HG03565 (cell line): ENCODE measurements at regions not wholly inside any gene's neighbourhood (a gene's known extent, or its start where the extent isn't known, plus 50 kb on each side); places are given as distances from the start of the nearest gene placed in this dataset.

ENCODE experiments used
- ATAC-seq: cut with Tn5 transposase; IDR thresholded peaks from one replicate; pipeline ENCODE4 v1.9.1; 2021; ENCODE audit warnings: mild to moderate bottlenecking, moderate library complexity; ENCODE audit not compliant: unreplicated experiment

- no peak for ATAC-seq
Measured at GRCh38 chr3:111244760-111245159, 173.1 kb downstream of the NECTIN3 start.

- ATAC-seq: no peak
Measured at GRCh38 chr3:111246967-111247760, 175.5 kb downstream of the NECTIN3 start.

- ATAC-seq: no peak
Measured at GRCh38 chr3:111248406-111248805, 176.8 kb downstream of the NECTIN3 start.

GRCh38 chr3:111249421-111249820, 177.8 kb downstream of the NECTIN3 start:
- no peak for ATAC-seq

GRCh38 chr3:111252779-111253178, 181.2 kb downstream of the NECTIN3 start:
- peak; percentile 58 for ATAC-seq

GRCh38 chr3:111253733-111254132, 182.1 kb downstream of the NECTIN3 start:
- no peak for ATAC-seq

- peak; percentile 84 for ATAC-seq
Measured at GRCh38 chr3:111260878-111261277, 189.3 kb downstream of the NECTIN3 start.

GRCh38 chr3:111269777-111270176, 198.2 kb downstream of the NECTIN3 start:
- ATAC-seq: no peak

- ATAC-seq: no peak
Measured at GRCh38 chr3:111277226-111277625, 205.6 kb downstream of the NECTIN3 start.

- no peak for ATAC-seq
Measured at GRCh38 chr3:111278959-111279358, 207.3 kb downstream of the NECTIN3 start.

GRCh38 chr3:111282024-111282423, 210.4 kb downstream of the NECTIN3 start:
- ATAC-seq: no peak

GRCh38 chr3:111283165-111283564, 211.5 kb downstream of the NECTIN3 start:
- ATAC-seq: no peak

- no peak for ATAC-seq
Measured at GRCh38 chr3:111284503-111285183, 213.0 kb downstream of the NECTIN3 start.

GRCh38 chr3:111285184-111285538, 213.5 kb downstream of the NECTIN3 start:
- no peak for ATAC-seq

GRCh38 chr3:111285694-111286093, 214.1 kb downstream of the NECTIN3 start:
- ATAC-seq: no peak

- ATAC-seq: no peak
Measured at GRCh38 chr3:111286746-111287145, 215.1 kb downstream of the NECTIN3 start.

GRCh38 chr3:111292117-111292516, 220.5 kb downstream of the NECTIN3 start:
- ATAC-seq: no peak

GRCh38 chr3:111299192-111299615, 227.6 kb downstream of the NECTIN3 start:
- ATAC-seq: no peak

GRCh38 chr3:111301238-111301798, 229.7 kb downstream of the NECTIN3 start:
- no peak for ATAC-seq

GRCh38 chr3:111302063-111302462, 230.4 kb downstream of the NECTIN3 start:
- ATAC-seq: no peak

GRCh38 chr3:111303760-111304159, 232.1 kb downstream of the NECTIN3 start:
- ATAC-seq: no peak

- ATAC-seq: no peak
Measured at GRCh38 chr3:111307676-111308075, 234.3 kb upstream of the CD96 start.
